ENCODE measurements at regions not wholly inside any gene's neighbourhood (a gene's known extent, or its start where the extent isn't known, plus 50 kb on each side); places are given as distances from the start of the nearest gene placed in this dataset.

GRCh38 chr7:22676385-22676784, 50.6 kb upstream of the IL6 start:
- H3K27ac ChIP-seq (replicated peaks), result no peak overlapping the region
- no peak for TF ChIP-seq CTCF (IDR thresholded peaks at IDR 0.05; ENCODE audit: borderline replicate concordance)
- DNase-seq, result no peak
- no peaks in the 10 kb centered on the region for H3K9me3 ChIP-seq (replicated peaks)
- no peaks in the 10 kb centered on the region for H3K36me3 ChIP-seq
- H3K4me3 ChIP-seq, result no peak overlapping the region
- intact Hi-C loops (cut with micrococcal nuclease), result no loop called here
- peaks cover 6% of the 10 kb centered on the region for H3K4me1 ChIP-seq
- no peaks in the 10 kb centered on the region for H3K27me3 ChIP-seq (ENCODE audit: low read depth)

GRCh38 chr7:22675917-22676343, 51.1 kb upstream of the IL6 start:
- Histone ChIP-seq H3K4me3 (no peak overlapping the region), H3K27me3 (ENCODE audit: low read depth) (no peaks in the 10 kb centered on the region), H3K9me3 (replicated peaks) (no peaks in the 10 kb centered on the region), H3K4me1 (peaks cover 6% of the 10 kb centered on the region), H3K27ac (replicated peaks) (no peak overlapping the region), H3K36me3 (no peaks in the 10 kb centered on the region)
- intact Hi-C loops (cut with micrococcal nuclease), result no loop called here
- DNase-seq, result no peak
- no peak for TF ChIP-seq CTCF (IDR thresholded peaks at IDR 0.05; ENCODE audit: borderline replicate concordance)

DNA sequence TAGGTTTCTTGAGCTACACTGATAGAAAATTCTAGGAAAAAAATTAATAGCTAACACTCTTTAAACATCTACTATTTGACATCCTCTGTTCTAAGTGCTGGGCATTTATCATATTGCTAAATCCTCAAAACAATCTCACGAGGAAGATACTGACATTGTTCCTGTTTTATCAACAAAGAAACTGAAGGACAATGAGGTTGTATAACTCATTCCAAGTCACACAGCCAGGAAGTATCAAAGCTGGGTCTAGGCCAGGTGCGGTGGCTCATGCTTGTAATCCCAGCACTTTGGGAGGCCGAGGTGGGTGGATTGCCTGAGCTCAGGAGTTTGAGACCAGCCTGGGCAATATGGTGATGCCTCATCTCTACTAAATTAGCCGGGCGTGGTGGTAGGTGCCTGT, 51.6 kb upstream of the IL6 start:
- Histone ChIP-seq H3K4me3 (no peak overlapping the region), H3K36me3 (no peaks in the 10 kb centered on the region), H3K27me3 (ENCODE audit: low read depth) (no peaks in the 10 kb centered on the region), H3K27ac (replicated peaks) (no peak overlapping the region), H3K9me3 (replicated peaks) (no peaks in the 10 kb centered on the region), H3K4me1 (peaks cover 6% of the 10 kb centered on the region)
- no peak for TF ChIP-seq CTCF (IDR thresholded peaks at IDR 0.05; ENCODE audit: borderline replicate concordance)
- intact Hi-C loops (cut with micrococcal nuclease), result no loop called here
- DNase-seq, result no peak

DNA sequence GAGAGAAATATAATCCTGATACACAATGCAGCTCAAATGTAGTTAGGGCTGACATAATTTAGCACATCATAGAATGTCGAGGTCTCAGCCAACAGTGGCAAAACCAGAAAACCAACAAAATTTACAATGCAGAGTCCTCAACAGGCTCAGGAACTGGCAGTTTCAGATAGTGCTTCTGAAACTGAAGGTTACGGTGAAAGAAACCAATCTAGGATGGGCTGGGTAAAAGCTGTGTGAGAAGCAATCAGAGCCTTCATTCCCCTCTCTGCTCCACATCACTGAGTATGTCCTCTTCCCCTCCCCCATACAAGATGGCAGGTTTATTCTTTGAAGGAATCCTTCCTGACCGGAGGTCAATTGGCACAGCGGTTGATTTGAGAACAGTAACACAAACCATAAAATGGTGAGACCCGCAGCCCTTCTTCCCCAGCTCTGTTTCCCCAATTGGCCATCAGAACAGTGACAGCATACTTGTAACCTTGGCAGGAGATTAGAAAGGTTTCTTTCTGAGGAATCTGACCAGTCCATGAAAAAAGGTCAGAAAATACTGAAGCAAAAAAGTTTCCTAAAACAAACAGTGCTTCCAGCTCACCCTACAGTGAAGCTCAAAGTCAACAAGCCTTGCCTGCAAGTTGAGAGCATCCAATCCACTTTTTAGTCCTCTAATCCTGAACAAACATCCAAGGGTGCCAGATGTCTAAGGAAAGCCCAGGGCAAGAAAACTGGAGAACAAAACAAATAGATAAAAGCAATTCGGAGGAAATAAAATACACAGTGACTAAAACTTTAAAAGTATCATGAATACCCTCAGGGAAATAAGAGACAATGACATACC, 53.9 kb upstream of the IL6 start:
- intact Hi-C loops (cut with micrococcal nuclease), result no loop called here
- H3K4me3 ChIP-seq, result no peak overlapping the region
- H3K9me3 ChIP-seq (replicated peaks), result no peaks in the 10 kb centered on the region
- H3K27ac ChIP-seq (replicated peaks), result no peak overlapping the region
- DNase-seq, result no peak
- TF ChIP-seq CTCF (IDR thresholded peaks at IDR 0.05; ENCODE audit: borderline replicate concordance), result no peak
- H3K36me3 ChIP-seq, result no peaks in the 10 kb centered on the region
- no peaks in the 10 kb centered on the region for H3K27me3 ChIP-seq (ENCODE audit: low read depth)
- peaks cover 6% of the 10 kb centered on the region for H3K4me1 ChIP-seq

- TF ChIP-seq CTCF (IDR thresholded peaks at IDR 0.05; ENCODE audit: borderline replicate concordance), result no peak
- no peak for DNase-seq
- Histone ChIP-seq H3K4me3 (no peak overlapping the region), H3K27ac (replicated peaks) (no peak overlapping the region), H3K9me3 (replicated peaks) (no peaks in the 10 kb centered on the region), H3K4me1 (peaks cover 6% of the 10 kb centered on the region), H3K27me3 (ENCODE audit: low read depth) (no peaks in the 10 kb centered on the region), H3K36me3 (no peaks in the 10 kb centered on the region)
- intact Hi-C loops (cut with micrococcal nuclease), result no loop called here
Measured at GRCh38 chr7:22671177-22671879, 55.7 kb upstream of the IL6 start.

Data from left ventricle myocardium inferior (tissue), 1 donor.